GM19043 (cell line): ENCODE measurements at regions not wholly inside any gene's neighbourhood (a gene's known extent, or its start where the extent isn't known, plus 50 kb on each side); places are given as distances from the start of the nearest gene placed in this dataset.

Source experiments
- ATAC-seq: cut with Tn5 transposase; IDR thresholded peaks from one replicate; pipeline ENCODE4 v1.9.1; 2021; ENCODE audit warnings: low read depth; ENCODE audit not compliant: unreplicated experiment

GRCh38 chr5:12477554-12477953 lies 573.3 kb upstream of the CTNND2 start:
- no peak for ATAC-seq

GRCh38 chr5:12467799-12468198 lies 563.6 kb upstream of the CTNND2 start:
- ATAC-seq: no peak

- no peak for ATAC-seq
Measured at GRCh38 chr5:12460493-12461261, 556.4 kb upstream of the CTNND2 start.

GRCh38 chr5:12459326-12459725 lies 555.1 kb upstream of the CTNND2 start:
- ATAC-seq: no peak

- no peak for ATAC-seq
Measured at GRCh38 chr5:12419075-12419474, 514.8 kb upstream of the CTNND2 start.

GRCh38 chr5:12413585-12413984 lies 509.3 kb upstream of the CTNND2 start:
- ATAC-seq: no peak

GRCh38 chr5:12413075-12413474 lies 508.8 kb upstream of the CTNND2 start:
- ATAC-seq: no peak

- ATAC-seq: no peak
Measured at GRCh38 chr5:12399868-12400267, 495.6 kb upstream of the CTNND2 start.

GRCh38 chr5:12392246-12392645 lies 488.0 kb upstream of the CTNND2 start:
- no peak for ATAC-seq

- ATAC-seq: no peak
Measured at GRCh38 chr5:12385095-12385494, 480.8 kb upstream of the CTNND2 start.

GRCh38 chr5:12384005-12384404 lies 479.8 kb upstream of the CTNND2 start:
- ATAC-seq: no peak

GRCh38 chr5:12367973-12368372 lies 463.7 kb upstream of the CTNND2 start:
- no peak for ATAC-seq

- no peak for ATAC-seq
Measured at GRCh38 chr5:12360218-12360617, 456.0 kb upstream of the CTNND2 start.

- ATAC-seq: no peak
Measured at GRCh38 chr5:12358371-12359090, 454.3 kb upstream of the CTNND2 start.

GRCh38 chr5:12357626-12358025 lies 453.4 kb upstream of the CTNND2 start:
- no peak for ATAC-seq

- ATAC-seq: no peak
Measured at GRCh38 chr5:12354686-12355085, 450.4 kb upstream of the CTNND2 start.

- no peak for ATAC-seq
Measured at GRCh38 chr5:12343558-12343957, 439.3 kb upstream of the CTNND2 start.

GRCh38 chr5:12335938-12336337 lies 431.7 kb upstream of the CTNND2 start:
- ATAC-seq: no peak

- no peak for ATAC-seq
Measured at GRCh38 chr5:12332480-12332879, 428.2 kb upstream of the CTNND2 start.

GRCh38 chr5:12330993-12331588 lies 426.8 kb upstream of the CTNND2 start:
- no peak for ATAC-seq

- no peak for ATAC-seq
Measured at GRCh38 chr5:12330381-12330780, 426.1 kb upstream of the CTNND2 start.
